Astrocyte (in vitro differentiated cells and primary cell): ENCODE measurements at regions not wholly inside any gene's neighbourhood (a gene's known extent, or its start where the extent isn't known, plus 50 kb on each side); places are given as distances from the start of the nearest gene placed in this dataset.

Experiments used
- DNase-seq: peaks from one replicate; pipeline ENCODE4 v3.0.0-alpha.2; 2010; ENCODE audit warnings: low read depth
- FAIRE-seq: peaks from 2 replicates; lab custom pipeline; 2011; peaks lifted over from hg19 to GRCh38; lab: Jason Lieb, UNC
- H2AFZ ChIP-seq: 2 replicates; pipeline ENCODE4 v1.6.0; 2012; ENCODE audit warnings: low read depth, low read length, inconsistent platforms
- H3K27ac ChIP-seq: 2 replicates; pipeline ENCODE4 v1.5.1; 2011; ENCODE audit warnings: low read depth, low read length, inconsistent platforms
- H3K27me3 ChIP-seq: 2 replicates; pipeline ENCODE4 v1.6.0; 2011; ENCODE audit warnings: low read length, inconsistent platforms; ENCODE audit not compliant: insufficient read depth
- H3K36me3 ChIP-seq: 2 replicates; pipeline ENCODE4 v1.5.1; 2011; ENCODE audit warnings: low read length, inconsistent platforms; ENCODE audit not compliant: insufficient read depth
- H3K4me1 ChIP-seq: 2 replicates; pipeline ENCODE4 v1.5.1; 2011; ENCODE audit warnings: low read length, inconsistent platforms; ENCODE audit not compliant: insufficient read depth
- H3K4me2 ChIP-seq: 2 replicates; pipeline ENCODE4 v1.6.0; 2012; ENCODE audit warnings: low read length, inconsistent platforms
- H3K4me3 ChIP-seq: 2 replicates; pipeline ENCODE4 v1.5.1; 2011; ENCODE audit warnings: low read depth, mild to moderate bottlenecking, low read length, inconsistent platforms; ENCODE audit not compliant: insufficient read depth
- H3K79me2 ChIP-seq: 2 replicates; pipeline ENCODE4 v1.6.0; 2012; ENCODE audit warnings: mild to moderate bottlenecking, low read length, inconsistent platforms; ENCODE audit not compliant: insufficient read depth
- H3K9ac ChIP-seq: 2 replicates; pipeline ENCODE4 v1.6.0; 2012; ENCODE audit warnings: mild to moderate bottlenecking, low read length, inconsistent platforms
- H3K9me3 ChIP-seq: 2 replicates; pipeline ENCODE4 v1.5.1; 2012; ENCODE audit warnings: low read depth, mild to moderate bottlenecking, low read length, inconsistent platforms; ENCODE audit not compliant: insufficient read depth
- H4K20me1 ChIP-seq: 2 replicates; pipeline ENCODE4 v1.6.0; 2012; ENCODE audit warnings: low read length, inconsistent platforms; ENCODE audit not compliant: insufficient read depth
- H3K27ac Mint-ChIP-seq: one replicate; pipeline ENCODE4 v1.8.0; 2021; ENCODE audit warnings: mild to moderate bottlenecking, mixed read lengths; ENCODE audit not compliant: unreplicated experiment
- H3K27me3 Mint-ChIP-seq: one replicate; pipeline ENCODE4 v1.8.0; 2021; ENCODE audit warnings: low read depth, mixed read lengths; ENCODE audit not compliant: unreplicated experiment
- H3K36me3 Mint-ChIP-seq: one replicate; pipeline ENCODE4 v1.8.0; 2021; ENCODE audit warnings: low read depth, mixed read lengths; ENCODE audit not compliant: unreplicated experiment
- H3K4me1 Mint-ChIP-seq: one replicate; pipeline ENCODE4 v1.8.0; 2021; ENCODE audit warnings: low read depth, mixed read lengths; ENCODE audit not compliant: unreplicated experiment
- H3K4me3 Mint-ChIP-seq: one replicate; pipeline ENCODE4 v1.8.0; 2021; ENCODE audit warnings: mild to moderate bottlenecking, moderate library complexity, mixed read lengths; ENCODE audit not compliant: unreplicated experiment
- H3K9me3 Mint-ChIP-seq: one replicate; pipeline ENCODE4 v1.8.0; 2021; ENCODE audit warnings: mild to moderate bottlenecking, mixed read lengths; ENCODE audit not compliant: unreplicated experiment
- CTCF ChIP-seq: IDR thresholded peaks from 2 replicates; pipeline ENCODE4 v1.5.1; 2011; ENCODE audit warnings: low read depth, mild to moderate bottlenecking, inconsistent platforms, low read length, moderate library complexity; ENCODE audit not compliant: insufficient read depth
- EZH2 ChIP-seq: IDR thresholded peaks from 2 replicates; pipeline ENCODE4 v1.6.1; 2012; ENCODE audit warnings: mild to moderate bottlenecking, low read length, inconsistent platforms; ENCODE audit not compliant: insufficient read depth

GRCh38 chr3:110664148-110664547 is 407.5 kb upstream of the NECTIN3 start:
- Mint-ChIP-seq H3K4me1 (peaks cover 17% of the 10 kb centered on the region), H3K4me3 (no peak overlapping the region), H3K36me3 (peaks cover under 1% of the 10 kb centered on the region), H3K27ac (peak overlapping the region; percentile 77), H3K27me3 (no peaks in the 10 kb centered on the region), H3K9me3 (peaks cover 16% of the 10 kb centered on the region)
- Histone ChIP-seq H3K9ac (no peak overlapping the region), H3K4me3 (no peak overlapping the region), H3K36me3 (no peaks in the 10 kb centered on the region), H3K79me2 (no peaks in the 10 kb centered on the region), H3K4me1 (no peaks in the 10 kb centered on the region), H3K27me3 (no peaks in the 10 kb centered on the region), H3K27ac (no peak overlapping the region), H4K20me1 (no peaks in the 10 kb centered on the region), H3K4me2 (no peak overlapping the region), H2AFZ (no peak overlapping the region), H3K9me3 (peaks cover 4% of the 10 kb centered on the region)
- TF ChIP-seq CTCF (no peak), EZH2 (no peak)
- no peak for FAIRE-seq
- DNase-seq: peak; percentile 22

- Histone ChIP-seq H3K27ac (no peak overlapping the region), H3K79me2 (no peaks in the 10 kb centered on the region), H3K36me3 (no peaks in the 10 kb centered on the region), H3K4me3 (no peak overlapping the region), H3K9ac (no peak overlapping the region), H4K20me1 (no peaks in the 10 kb centered on the region), H3K27me3 (no peaks in the 10 kb centered on the region), H3K4me1 (no peaks in the 10 kb centered on the region), H3K9me3 (peaks cover 4% of the 10 kb centered on the region), H3K4me2 (no peak overlapping the region), H2AFZ (no peak overlapping the region)
- peaks cover 2% of the 10 kb centered on the region for H3K36me3 Mint-ChIP-seq
- FAIRE-seq (no peak), DNase-seq (no peak)
- peaks cover 17% of the 10 kb centered on the region for H3K4me1 Mint-ChIP-seq
- no peak overlapping the region for H3K27ac Mint-ChIP-seq
- H3K4me3 Mint-ChIP-seq: no peak overlapping the region
- peaks cover 19% of the 10 kb centered on the region for H3K9me3 Mint-ChIP-seq
- TF ChIP-seq EZH2: no peak
- TF ChIP-seq CTCF: no peak
- H3K27me3 Mint-ChIP-seq: no peaks in the 10 kb centered on the region
Observed at GRCh38 chr3:110666495-110666894, 405.1 kb upstream of the NECTIN3 start.

- Histone ChIP-seq H3K4me1 (no peaks in the 10 kb centered on the region), H3K4me2 (no peak overlapping the region), H3K27ac (no peak overlapping the region), H4K20me1 (no peaks in the 10 kb centered on the region), H3K79me2 (no peaks in the 10 kb centered on the region), H2AFZ (no peak overlapping the region), H3K27me3 (no peaks in the 10 kb centered on the region), H3K9me3 (peaks cover 3% of the 10 kb centered on the region), H3K4me3 (no peak overlapping the region), H3K9ac (no peak overlapping the region), H3K36me3 (no peaks in the 10 kb centered on the region)
- peaks cover 21% of the 10 kb centered on the region for H3K9me3 Mint-ChIP-seq
- TF ChIP-seq EZH2 (no peak), CTCF (no peak)
- H3K27ac Mint-ChIP-seq: no peak overlapping the region
- no peaks in the 10 kb centered on the region for H3K27me3 Mint-ChIP-seq
- DNase-seq (no peak), FAIRE-seq (no peak)
- no peak overlapping the region for H3K4me3 Mint-ChIP-seq
- peaks cover 2% of the 10 kb centered on the region for H3K36me3 Mint-ChIP-seq
- peaks cover 17% of the 10 kb centered on the region for H3K4me1 Mint-ChIP-seq
Observed at GRCh38 chr3:110667216-110667615, 404.4 kb upstream of the NECTIN3 start.
